NCI-H524 (cell line): ENCODE measurements at regions not wholly inside any gene's neighbourhood (a gene's known extent, or its start where the extent isn't known, plus 50 kb on each side); places are given as distances from the start of the nearest gene placed in this dataset.
"Not testable (repeated sequence)": the region's sequence is repeated elsewhere in the genome, so short reads cannot be mapped to it uniquely, and the experiment has no call there.

Experiments
- DNase-seq, 2 experiments: peaks; one replicate each; lab custom pipeline; 2025; lab: John Stamatoyannopoulos, UW

DNA sequence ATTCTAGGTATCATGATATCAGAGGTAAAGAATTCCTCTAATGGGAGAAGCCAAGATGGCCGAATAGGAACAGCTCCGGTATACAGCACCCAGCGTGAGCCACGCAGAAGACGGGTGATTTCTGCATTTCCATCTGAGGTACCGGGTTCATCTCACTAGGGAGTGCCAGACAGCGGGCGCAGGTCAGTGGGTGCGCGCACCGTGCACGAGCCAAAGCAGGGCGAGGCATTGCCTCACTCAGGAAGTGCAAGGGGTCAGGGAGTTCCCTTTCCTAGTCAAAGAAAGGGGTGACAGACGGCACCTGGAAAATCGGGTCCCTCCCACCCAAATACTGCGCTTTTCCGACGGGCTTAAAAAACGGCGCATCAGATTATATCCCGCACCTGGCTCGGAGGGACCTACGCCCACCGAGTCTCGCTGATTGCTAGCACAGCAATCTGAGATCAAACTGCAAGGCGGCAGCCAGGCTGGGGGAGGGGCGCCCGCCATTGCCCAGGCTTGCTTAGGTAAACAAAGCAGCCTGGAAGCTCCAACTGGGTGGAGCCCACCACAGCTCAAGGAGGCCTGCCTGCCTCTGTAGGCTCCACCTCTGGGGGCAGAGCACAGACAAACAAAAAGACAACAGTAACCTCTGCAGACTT is 70.4 kb upstream of the ALCAM start:
- DNase-seq = not testable (repeated sequence)

DNA sequence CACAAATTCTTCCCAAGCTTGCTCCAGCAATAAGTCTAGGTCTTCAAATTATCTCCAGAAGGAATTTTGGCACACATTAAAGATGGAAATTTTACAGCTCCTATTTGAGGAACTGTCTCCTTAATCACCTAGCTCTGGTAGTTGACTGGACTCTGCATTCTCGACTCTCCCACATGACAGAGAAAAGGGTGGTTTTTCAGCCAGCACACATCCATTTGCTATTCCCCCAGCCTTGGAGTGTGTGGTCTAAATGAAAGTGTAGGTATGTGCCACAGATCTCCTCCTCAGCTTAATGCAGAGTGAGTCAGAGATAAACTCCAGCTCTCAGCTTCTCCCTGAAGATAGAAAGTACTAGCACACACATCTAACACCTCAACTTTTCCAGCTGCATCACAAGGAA is 62.2 kb upstream of the ALCAM start:
- no peak for DNase-seq

DNA sequence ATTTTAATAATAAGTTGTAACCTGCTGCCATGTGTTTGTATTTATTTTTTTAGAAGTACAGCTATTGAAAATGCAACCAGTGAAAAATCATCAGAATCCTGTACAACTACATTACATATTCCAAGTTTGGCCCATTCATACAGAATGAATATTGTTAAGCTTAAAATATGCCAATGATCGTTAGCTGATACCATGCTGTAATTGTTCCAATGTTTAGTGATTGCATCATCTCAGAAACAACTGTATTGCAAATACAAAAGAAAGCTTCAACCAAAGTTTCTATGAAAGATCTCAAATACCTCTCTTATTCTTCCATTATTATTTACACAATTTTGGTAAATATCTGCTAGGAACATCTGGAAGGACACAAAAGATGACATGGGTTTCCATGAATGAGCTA is 51.6 kb upstream of the ALCAM start:
- DNase-seq = no peak

DNA sequence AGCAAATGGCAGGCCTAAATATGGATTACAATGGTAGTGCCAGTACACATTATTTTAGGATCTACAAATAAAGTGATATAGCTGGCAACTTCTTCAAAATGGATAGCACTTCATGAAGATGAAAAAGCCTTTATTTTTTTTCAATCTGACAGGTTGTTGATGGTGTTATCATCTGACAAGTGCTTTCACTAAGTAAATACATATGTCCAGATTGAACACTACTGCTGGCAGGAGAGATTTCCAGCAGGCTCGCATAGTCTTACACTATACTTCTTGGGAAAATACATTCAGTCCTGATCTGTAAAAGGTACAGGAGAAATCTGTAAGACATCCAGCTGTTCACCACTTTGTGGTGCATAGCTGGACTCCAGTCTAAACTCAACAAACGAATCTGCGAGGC is 50.9 kb upstream of the ALCAM start:
- DNase-seq = peak in 1 of 2 experiments; percentile 36

DNA sequence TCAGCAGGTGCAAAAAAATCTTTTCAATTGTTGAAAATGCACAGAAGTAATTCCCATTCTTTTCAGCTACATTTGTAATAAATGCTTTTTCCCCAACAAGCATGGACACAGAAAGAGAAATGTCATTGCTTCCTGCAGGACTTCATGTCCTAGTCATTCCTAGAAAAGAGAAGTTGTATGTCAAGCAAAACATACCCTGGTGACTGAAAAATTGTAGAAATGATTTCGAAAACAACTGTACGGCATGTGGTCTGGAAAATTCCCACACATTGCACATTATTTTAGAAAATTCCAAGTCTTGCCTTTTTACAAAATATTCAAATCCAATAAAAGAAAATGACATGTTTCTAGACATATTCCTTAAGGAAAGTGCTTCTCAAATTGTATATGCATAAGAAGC is 50.4 kb upstream of the ALCAM start:
- DNase-seq = no peak
